Activated T-helper 1 cell treated with anti-CD3 and anti-CD28 coated beads, Interleukin-2, amount 50 U/mL, for 16 hours (primary cell): ENCODE measurements at regions not wholly inside any gene's neighbourhood (a gene's known extent, or its start where the extent isn't known, plus 50 kb on each side); places are given as distances from the start of the nearest gene placed in this dataset.

Source experiments
- DNase-seq, 2 donors: peaks; one replicate each; pipeline ENCODE4 v3.0.0-alpha.2; 2020; ENCODE audit warnings: low read depth in 1 of 2, low spot score in 1 of 2

DNA sequence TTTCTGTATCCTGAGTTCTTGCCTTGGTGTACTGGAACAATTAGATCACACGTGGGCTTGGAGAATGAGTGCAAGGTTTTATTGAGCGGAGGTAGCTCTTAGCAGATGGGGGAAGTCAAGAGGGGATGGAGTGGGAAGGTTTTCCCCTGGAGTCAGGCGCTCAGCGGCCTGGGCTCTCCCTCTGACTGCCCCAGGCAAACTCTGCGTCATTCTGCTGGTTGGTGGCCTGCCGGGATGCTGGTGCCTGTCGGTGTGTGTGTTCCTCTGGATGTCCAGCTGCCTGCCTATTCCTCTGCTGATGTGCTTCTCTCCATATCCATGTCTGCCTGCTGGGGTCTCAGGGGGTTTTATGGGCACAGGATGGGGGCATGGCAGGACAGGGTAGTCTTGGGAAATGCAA lies 111.0 kb downstream of the TRIB2 start:
- DNase-seq = no peak

DNA sequence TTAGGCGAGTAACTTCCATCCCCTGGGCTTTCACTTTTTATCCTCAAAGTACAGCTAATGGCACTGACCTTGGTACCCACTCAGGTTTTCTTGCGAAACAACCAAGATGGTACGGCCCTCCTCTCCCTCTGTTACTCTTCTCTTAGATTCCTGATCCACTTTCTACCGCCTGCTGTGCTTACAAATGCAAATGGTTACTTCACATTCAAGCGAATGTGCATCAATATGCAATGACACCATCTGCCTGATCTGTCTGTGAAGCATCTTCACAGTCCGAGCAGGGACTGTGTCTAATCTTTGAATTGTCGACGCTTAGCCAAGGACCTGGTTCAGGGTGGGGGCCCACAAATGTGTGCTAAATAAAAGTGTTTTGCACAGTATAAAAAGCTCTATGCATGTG lies 112.2 kb downstream of the TRIB2 start:
- DNase-seq = no peak

DNA sequence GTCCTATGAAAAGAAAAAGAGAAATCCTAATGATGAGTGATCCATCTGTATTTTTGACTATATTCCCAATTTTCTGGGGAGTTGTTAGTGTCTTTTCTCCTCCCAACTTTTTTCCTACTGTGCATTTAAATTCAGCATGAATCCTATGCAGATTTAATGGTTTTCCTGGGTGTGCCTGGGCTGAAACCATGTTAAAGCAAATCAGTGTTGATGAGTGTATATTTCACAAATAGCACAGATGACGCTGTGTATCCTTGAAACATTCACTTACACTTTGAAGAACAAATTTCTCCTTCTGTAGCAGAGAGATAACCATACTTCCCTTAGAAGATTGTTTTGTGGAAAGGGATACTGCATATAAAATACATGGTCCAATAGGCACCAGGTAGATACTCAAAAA lies 114.3 kb downstream of the TRIB2 start:
- DNase-seq = no peak

DNA sequence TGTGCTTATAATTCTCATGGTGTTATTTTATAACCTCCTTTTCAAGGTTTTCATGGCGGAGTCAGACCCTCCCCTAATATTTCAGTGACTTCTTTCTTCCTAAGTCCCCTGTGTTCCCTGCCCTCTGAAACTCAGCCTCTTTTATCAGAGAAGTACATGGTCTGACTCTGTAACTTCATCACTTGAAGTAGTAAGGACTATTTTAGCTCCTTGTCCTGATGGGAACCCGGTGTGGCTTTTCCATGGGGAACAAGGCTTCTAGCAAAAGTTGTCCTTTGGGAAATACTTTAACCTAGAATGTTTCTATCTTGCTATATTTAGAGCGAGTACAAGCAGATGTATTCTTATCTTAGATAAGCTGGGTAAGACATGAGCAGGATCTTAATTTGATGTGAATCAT lies 117.5 kb downstream of the TRIB2 start:
- no peak for DNase-seq

DNA sequence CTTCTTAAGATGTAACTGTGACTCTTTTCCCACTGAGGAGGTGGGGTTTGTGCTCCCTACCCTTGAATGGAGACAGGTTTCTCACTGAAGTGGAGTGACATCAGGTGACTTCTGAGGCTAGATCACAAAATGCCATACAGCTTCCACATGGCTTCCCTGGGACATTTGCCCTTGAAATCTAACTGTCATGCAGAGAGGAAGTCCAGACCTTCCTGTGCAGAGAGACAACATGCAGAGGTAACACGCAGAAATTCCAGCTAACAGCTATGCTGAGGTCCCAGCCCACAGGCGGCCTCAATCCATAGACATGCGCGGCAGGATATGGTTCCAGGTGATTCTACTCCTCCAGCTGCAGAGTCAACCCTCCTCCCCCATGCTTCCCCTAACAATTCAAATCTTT lies 119.0 kb downstream of the TRIB2 start:
- no peak for DNase-seq

DNA sequence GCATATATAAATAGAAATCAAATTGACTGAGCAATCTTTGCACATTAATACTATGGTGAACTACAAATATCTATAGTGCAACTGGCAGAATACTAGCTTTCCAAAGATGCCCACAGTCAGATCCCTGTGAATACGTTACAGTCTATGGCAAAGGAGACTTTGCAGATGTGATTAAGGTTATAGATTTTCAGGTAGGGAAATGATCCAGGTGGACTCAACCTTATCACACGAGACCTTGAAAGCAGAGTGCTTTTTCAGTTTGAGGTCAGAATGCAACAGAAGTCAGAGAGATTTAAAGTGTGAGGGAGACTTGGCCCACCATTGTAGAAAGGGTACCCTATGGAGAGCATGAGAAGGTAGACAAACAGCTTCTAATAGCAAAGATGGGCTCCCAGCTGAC lies 122.6 kb downstream of the TRIB2 start:
- no peak for DNase-seq

DNA sequence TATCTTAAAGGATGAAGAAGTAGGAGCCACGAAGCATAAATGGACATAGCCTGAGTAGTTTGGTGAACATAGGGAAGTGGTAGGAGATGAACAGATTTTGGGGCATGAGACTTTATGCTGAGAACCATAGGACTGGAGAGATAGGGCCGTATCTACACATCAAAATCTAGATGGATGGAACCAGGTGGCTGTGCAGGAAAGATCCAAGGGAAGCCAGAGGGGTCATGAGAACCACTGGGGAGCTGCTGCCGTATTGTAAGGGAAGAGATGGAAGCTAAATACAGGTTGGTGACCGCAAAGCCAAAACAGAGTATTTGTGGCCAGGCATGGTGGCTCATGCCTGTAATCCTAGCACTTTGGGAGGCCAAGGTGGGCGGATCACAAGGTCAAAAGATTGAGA lies 124.3 kb downstream of the TRIB2 start:
- DNase-seq = no peak

DNA sequence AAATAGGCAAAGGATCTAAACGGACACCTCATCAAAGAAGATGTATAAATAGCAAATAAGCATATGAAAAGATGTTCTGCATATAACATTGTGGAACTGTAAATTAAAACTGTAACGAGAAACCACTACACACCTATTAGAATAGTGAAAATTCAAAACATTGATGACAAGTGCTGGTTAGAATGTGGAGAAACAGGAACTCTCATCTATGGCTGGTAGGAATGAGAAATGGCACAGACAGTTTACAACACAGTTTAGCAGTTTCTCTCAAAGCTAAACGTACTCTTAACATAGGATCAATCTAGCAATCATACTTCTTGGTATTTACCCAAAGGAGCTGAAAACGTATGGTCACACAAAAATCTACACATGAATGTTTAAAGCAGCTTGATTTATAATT lies 126.2 kb downstream of the TRIB2 start:
- DNase-seq = no peak

DNA sequence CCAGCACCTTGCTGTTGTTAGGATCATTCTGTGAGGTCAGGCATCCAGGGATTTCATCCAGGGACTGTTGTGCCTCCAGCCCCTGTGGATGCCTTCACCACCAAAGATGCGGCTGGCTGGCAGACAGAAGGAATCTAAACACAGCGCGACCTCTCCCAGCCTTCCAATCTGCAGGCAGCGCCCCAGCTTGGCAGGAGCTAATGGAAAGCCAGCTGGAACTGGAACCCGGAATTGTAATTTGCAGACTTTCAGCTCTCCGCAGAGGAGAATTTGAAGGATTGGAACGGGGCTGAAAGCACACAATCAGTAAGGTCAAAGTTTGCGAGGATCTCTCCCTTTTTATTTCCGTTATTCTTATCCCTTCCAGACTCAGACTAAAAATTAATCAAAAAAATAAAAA lies 127.8 kb downstream of the TRIB2 start:
- no peak for DNase-seq

DNA sequence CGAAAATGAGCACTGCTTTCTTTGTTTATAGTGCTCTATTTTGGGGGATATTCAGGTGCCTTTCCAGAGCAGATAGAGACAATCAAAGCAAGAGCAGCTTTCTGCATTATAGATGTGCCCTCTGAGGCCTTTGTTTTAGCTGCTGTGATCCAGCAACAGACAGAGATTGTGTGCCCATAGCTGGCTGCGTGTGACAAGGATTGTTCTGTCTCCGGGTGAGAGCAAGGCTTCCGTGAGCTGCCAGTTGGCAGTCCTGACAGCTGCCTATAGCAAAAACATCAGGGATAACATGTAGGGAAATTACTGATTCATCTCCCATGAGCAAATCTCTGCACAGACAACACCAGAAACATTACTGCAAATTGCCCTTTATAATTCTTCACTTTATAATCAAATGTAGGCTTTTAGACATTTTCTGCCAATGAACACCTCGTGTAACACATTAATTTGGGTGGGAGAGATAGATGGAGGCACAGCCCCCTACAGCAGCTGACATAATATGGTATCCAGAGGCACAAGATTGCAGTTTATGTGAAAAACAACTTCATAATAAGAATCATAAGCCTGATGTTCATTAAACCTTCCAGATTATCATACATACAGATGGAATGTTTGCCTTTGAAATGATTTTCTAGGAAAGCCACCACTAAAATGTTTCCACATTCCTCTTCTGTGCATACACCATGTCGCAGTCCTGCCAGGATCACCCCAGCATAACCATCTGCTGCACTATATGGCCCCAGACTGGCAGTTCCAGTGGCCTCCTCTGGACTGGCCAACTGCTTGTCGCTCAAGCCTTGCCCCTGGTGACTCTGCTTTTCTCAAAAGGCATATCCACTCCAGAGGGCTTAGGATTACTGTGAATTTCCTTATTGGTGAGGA lies 131.2 kb downstream of the TRIB2 start:
- no peak for DNase-seq

DNA sequence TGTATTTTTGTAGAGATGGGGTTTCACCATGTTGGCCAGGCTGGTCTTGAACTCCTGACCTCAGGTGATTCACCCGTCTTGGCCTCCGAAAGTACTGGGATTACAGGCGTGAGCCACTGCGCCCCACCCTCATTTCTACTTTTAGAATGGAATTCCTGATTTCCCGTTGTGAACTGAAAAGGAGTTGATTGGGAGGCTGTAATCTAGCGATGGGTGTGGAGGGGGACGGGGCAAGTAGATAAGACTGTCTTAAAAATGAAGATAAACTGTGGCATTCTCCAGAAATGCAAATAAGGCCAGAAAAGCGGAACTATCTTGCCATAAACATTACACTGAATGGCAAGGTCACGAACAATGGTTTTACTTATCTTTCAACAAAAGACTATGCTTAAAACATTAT lies 135.4 kb downstream of the TRIB2 start:
- no peak for DNase-seq

DNA sequence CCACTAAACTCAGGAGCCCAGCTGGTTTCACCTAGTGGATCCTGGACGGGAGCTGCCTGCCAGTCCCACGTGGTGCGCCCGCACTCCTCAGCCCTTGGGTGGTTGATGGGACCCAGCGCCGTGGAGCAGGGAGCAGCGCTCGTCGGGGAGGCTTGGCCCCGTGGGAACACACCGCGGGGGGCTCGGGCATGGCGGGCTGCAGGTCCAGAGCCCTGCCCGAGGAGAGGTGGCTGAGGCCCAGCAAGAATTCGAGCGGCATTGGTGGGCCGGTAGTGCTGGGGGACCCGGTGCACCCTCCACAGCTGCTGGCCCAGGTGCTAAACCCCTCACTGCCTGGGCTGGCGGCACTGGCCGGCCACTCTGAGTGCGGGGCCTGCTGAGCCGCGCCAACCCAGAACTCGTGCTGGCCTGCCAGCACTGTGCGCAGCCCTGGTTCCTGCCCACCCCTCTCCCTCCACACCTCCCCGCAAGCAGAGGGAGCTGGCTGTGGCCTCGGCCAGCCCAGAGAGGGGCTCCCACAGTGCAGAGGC lies 137.3 kb downstream of the TRIB2 start:
- DNase-seq = no peak

DNA sequence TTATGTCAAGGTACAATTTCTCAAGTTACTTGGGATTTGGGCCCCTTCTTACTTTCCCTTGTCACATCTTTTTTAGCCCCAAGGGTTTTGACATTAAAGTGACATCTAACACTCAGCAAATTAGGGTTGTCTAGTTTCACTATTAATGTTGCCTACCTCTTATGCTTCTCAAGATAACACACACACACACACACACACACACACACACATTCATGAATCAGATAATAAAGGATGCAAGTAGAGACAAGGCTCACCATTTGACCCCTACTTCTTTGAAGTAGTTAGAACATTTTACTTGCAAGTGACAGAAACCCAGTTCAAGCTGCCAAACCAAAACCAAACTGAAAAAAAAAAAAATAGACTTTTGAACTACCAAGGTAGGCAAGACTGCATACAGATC lies 138.8 kb downstream of the TRIB2 start:
- DNase-seq = no peak

DNA sequence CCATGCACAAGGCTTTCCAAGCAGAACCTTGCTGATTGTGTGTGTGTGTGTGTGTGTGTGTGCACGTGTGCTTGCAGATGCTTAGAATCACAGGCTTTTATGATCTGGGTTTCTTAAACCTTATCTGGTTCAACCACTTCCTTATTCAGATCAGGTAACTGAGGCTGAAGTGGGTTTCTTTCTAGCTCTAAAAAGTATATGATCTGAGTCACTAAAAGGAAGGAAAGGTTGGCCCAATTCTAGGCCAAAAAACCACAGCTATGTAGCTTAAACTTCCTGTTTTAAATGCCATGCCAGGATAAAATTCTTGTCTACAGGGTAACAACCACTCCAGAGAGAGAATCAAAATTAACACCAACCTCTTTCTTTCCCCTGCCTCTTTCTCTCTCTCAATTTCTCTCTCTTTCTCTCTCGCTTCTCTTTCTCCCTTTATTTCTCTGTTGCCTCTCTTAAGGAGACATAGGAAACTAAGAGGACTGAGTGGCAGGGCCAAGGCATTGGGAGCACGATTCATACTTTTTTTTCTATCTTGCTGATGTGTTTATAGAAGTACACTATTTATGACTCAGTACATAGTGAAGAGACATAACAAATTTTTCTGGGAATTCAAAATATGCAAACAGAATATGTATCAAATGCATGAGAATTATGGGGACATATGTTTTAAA lies 140.3 kb downstream of the TRIB2 start:
- no peak for DNase-seq

DNA sequence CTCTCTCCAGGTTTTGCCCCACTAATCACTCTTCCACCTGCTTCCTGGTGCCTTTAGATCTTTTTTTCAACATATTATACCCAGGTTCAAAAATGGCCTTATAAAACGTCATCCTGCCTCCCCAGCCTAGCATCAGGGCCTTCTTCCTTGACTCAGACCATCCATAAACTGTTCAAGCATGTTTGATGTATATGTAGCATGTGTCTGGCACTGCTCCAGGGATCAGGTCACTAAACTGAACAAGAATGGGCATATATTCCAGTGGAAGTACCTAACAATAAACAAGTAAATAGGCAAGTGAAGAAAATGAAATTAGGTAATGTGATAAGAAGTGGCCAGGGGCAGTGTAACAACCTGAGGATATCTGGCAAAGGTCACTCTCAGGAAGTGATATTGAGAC lies 141.2 kb downstream of the TRIB2 start:
- no peak for DNase-seq

DNA sequence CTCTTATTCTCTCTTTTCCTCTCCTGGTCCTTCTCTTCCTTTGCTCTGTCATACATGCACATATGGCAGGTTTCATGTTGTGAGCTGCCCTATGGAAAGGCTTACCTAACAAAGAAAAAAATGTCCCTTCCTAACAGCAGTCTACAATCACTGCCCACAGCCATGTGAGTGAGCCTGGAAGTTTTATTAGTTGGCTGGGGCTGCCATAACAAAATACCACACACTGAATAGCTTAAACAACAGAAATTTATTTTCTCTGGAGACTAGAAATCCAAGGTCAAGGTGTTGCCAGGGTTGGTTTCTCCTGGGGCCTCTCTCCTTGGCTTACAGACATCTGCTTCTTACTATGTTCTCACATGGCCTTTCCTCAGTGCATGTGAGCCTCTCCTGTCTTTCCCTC lies 142.1 kb downstream of the TRIB2 start:
- DNase-seq = no peak

DNA sequence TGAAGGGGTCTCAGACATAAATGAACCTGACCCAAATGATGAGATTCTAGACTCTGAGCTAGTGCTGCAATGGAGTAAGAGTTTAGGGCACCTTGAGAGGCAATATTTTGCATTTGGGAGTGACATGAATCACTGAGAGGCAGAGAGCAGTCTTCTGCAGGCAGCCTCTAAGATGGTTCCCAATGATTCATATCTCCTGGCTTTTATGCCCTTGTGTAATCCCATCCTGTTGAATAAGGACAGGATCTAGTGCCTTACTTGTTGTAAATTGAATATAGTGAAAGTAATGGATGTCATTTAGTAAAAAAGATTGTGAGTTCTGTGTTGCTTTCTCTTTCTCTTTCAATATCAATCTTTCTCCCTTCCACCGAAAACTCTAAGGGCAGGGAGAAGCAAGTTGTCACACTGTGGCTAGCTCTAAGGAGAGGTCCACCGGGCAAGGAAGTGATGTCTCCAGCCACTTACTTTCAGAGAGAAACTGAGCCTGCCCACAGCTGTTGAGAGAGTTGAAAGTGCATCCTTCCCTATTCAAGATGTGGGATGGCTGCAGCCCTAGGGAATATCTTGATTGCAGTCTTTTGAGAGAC lies 144.7 kb downstream of the TRIB2 start:
- DNase-seq = no peak

DNA sequence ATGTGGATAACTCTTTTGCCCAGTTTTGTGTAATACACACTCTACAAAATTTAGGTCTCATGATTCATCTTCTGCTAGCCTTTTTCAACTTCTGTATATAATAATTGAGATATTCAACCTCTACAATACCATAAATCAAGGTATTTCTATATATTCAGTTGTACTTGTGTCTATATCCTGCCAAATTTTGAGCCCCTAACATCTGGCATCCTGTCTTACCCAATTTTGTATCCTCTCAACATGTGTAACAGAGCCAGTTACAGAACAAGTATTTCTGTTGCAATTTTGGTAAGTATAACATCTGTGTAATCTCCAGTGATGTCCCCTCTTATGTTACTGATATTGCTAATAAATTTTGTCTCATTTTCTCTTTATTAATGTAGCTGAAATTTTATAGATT lies 145.8 kb downstream of the TRIB2 start:
- DNase-seq = no peak

DNA sequence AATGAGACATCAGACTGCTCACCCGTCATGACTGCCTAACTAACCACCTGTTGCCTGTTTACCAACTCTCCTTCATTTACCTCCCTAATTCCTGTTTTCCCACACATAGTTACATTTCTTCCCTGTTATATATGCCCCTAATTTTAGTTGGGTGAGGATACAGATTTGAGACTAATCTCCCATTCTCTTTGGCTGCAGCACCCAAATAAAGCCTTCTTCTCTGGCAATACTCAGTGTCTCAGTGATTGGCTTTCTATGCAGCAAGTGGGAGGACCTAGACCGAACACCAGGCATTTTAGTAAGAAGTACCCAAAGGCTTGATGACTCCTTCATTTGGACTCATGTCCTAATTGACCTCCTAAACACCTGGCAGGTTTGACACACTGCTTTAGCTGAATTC lies 147.2 kb downstream of the TRIB2 start:
- DNase-seq = no peak

DNA sequence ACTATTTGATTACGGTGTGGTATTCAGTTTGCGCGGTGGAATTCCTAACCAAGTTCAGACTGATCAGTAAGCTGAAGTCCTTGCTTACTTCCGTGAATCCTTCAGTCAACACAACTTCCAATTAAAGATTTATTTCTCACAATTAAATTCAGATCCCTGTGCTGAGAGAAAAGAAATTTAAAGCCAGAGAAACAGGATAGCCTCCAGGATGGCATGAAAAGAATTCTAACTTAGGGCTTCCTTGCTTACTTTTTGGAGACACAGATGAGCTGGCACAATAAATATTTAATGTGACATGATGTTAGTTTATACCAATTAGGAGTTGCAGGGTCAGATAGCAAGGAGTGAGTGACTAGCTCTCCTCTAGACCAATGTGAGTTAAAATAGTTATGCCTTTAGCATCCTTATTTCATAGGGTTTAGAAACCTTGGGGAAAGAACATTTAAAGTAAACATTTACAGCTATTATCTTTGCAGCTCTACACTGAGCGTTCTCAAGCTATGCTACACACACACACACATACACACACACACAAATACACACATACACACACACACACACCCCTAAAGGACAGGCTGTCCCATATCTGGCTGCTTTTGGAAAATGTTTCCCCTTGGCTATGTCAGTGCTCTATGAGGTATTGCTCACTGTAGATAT lies 151.0 kb downstream of the TRIB2 start:
- no peak for DNase-seq

DNA sequence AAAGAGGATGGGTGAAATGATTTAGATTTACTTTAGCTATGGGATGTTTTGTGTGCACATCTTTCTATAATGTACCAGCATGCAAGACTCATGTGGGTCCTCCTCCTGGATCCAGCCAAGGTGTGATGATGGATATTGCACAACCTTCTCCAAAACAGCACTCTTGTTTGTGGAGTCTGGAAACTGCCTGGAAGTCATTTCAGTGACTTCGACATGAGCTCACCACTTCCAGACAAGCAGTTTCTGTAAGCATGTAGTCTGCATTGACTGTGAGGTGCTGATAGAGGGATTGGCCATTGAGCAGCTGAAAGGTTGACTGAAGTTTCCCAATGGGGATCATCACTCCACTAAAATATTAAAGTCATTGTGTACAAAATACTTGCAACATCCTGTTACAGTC lies 154.0 kb downstream of the TRIB2 start:
- DNase-seq = no peak
